ENCODE measurements at regions not wholly inside any gene's neighbourhood (a gene's known extent, or its start where the extent isn't known, plus 50 kb on each side); places are given as distances from the start of the nearest gene placed in this dataset.

DNA sequence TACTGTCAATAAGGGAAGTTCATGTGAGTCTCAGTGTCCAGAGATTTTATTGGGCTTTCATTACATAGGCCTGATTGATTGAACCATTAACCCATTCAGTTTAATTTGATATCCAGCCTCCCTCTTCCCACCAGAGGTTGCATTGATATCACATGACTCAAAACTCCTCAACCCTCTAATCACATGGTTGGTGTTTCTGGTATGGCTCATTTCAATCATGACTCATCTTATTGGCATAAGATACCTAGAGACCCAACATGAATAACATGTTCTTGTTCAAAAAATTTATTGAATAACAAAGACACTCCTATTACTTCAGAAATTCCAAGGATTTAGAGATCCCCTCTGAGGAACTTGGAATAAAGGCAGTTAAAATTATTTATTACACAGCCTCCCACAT is 982.2 kb downstream of the TLE1 start:
- Histone ChIP-seq H2BK5ac (ENCODE audit: low read depth, low read length) (no peak overlapping the region), H3K27ac (ENCODE audit: low read depth, low read length) (no peak overlapping the region), H2BK12ac (ENCODE audit: low read depth, low read length) (no peak overlapping the region), H3K27me3 (replicated peaks in 1 of 4; ENCODE audit: control insufficient read depth in 3 of 4, extremely low read depth in 1 of 4, insufficient read depth in 3 of 4, low read length in 3 of 4) (no peaks in the 10 kb centered on the region), H3K4me2 (ENCODE audit: insufficient read depth in 1 of 2, low read depth in 2 of 2, low read length in 2 of 2) (no peak overlapping the region), H3K23ac (ENCODE audit: insufficient read length) (no peak overlapping the region), H3K9me3 (ENCODE audit: insufficient read depth in 2 of 2, low read depth in 1 of 2, low read length in 1 of 2) (peaks cover 6 to 11% of the 10 kb centered on the region in 2 experiments; a peak in 2 of 4 replicates), H3K4ac (replicated peaks; ENCODE audit: insufficient read length, low read depth, low read length) (no peak overlapping the region), H3K56ac (replicated peaks; ENCODE audit: insufficient read length, low read depth, low read length) (no peak overlapping the region), H2AFZ (ENCODE audit: low read length) (no peak overlapping the region), H3K18ac (ENCODE audit: extremely low read depth, low read length) (no peak overlapping the region), H2AK5ac (ENCODE audit: low read depth, low read length) (no peak overlapping the region), H3K14ac (ENCODE audit: insufficient read length) (no peak overlapping the region), H4K20me1 (replicated peaks in 1 of 2; ENCODE audit: control insufficient read depth in 1 of 2, insufficient read depth in 2 of 2, low read length in 2 of 2) (no peaks in the 10 kb centered on the region), H3K9ac (replicated peaks in 1 of 4; ENCODE audit: extremely low read depth in 1 of 4, low read depth in 3 of 4, low read length in 3 of 4) (no peak overlapping the region), H3K79me1 (ENCODE audit: low read depth, low read length) (no peaks in the 10 kb centered on the region), H2BK120ac (replicated peaks; ENCODE audit: low read depth, low read length) (no peak overlapping the region), H4K5ac (ENCODE audit: insufficient read length, low read depth, low read length) (no peak overlapping the region), H3K23me2 (ENCODE audit: low read depth, low read length) (no peaks in the 10 kb centered on the region), H2BK15ac (ENCODE audit: low read length) (no peak overlapping the region), H4K8ac (ENCODE audit: extremely low read depth, insufficient read depth, low read length) (no peak overlapping the region), H4K91ac (replicated peaks; ENCODE audit: insufficient read length, low read length) (no peak overlapping the region), H2BK20ac (ENCODE audit: low read length) (no peak overlapping the region), H3K36me3 (ENCODE audit: control insufficient read depth in 2 of 4, insufficient read depth in 4 of 4, low read length in 3 of 4) (no peaks in the 10 kb centered on the region), H3K4me1 (replicated peaks in 1 of 4; ENCODE audit: control insufficient read depth in 3 of 4, insufficient read depth in 4 of 4, low read length in 3 of 4) (no peaks in the 10 kb centered on the region), H3K79me2 (ENCODE audit: control insufficient read depth in 1 of 2, insufficient read depth in 2 of 2, low read length in 2 of 2) (no peaks in the 10 kb centered on the region), H3K4me3 (ENCODE audit: extremely low read depth in 1 of 4, insufficient read depth in 2 of 4, low read depth in 3 of 4, low read length in 4 of 4) (no peak overlapping the region)
- CTCF ChIA-PET (ENCODE audit: partially characterized antibody), result no interaction called here
- DNase-seq (ENCODE audit: low read depth in 1 of 2, low spot score in 2 of 2) (no peak), FAIRE-seq (no peak)
- POLR2A ChIA-PET (ENCODE audit: partially characterized antibody), result no interaction called here
- TF ChIP-seq SP4 (IDR thresholded peaks at IDR 0.05; ENCODE audit: low read length), result no peak
- TF ChIP-seq JUND (IDR thresholded peaks at IDR 0.05; ENCODE audit: low read length), result no peak
- no peak for TF ChIP-seq NANOG (IDR thresholded peaks at IDR 0.05; ENCODE audit: insufficient read depth, low read depth, low read length, poor library complexity, severe bottlenecking)
- no peak for TF ChIP-seq RXRA (IDR thresholded peaks at IDR 0.05; ENCODE audit: insufficient read depth, low read depth, low read length)
- no peak for TF ChIP-seq EGR1 (IDR thresholded peaks at IDR 0.05; ENCODE audit: borderline replicate concordance, low read depth, low read length)
- no peak for TF ChIP-seq TAF7 (optimal IDR thresholded peaks at IDR 0.05; ENCODE audit: borderline replicate concordance, low read depth, low read length)
- TF ChIP-seq RNF2 (IDR thresholded peaks at IDR 0.05; ENCODE audit: borderline replicate concordance, low read depth, low read length, missing control alignments, poor library complexity, severe bottlenecking), result no peak
- TF ChIP-seq, protein P1, sequence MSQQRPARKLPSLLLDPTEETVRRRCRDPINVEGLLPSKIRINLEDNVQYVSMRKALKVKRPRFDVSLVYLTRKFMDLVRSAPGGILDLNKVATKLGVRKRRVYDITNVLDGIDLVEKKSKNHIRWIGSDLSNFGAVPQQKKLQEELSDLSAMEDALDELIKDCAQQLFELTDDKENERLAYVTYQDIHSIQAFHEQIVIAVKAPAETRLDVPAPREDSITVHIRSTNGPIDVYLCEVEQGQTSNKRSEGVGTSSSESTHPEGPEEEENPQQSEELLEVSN (IDR thresholded peaks at IDR 0.05), result no peak
- TF ChIP-seq, protein P2, sequence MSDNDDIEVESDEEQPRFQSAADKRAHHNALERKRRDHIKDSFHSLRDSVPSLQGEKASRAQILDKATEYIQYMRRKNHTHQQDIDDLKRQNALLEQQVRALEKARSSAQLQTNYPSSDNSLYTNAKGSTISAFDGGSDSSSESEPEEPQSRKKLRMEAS (IDR thresholded peaks at IDR 0.05), result no peak
- no peak for TF ChIP-seq SP1 (IDR thresholded peaks at IDR 0.05; ENCODE audit: low read depth, low read length)
- no peak for TF ChIP-seq MAFK (IDR thresholded peaks at IDR 0.05; ENCODE audit: low read depth, low read length)
